Renal cortical epithelial cell (primary cell): ENCODE measurements at regions not wholly inside any gene's neighbourhood (a gene's known extent, or its start where the extent isn't known, plus 50 kb on each side); places are given as distances from the start of the nearest gene placed in this dataset.

Experiments
- DNase-seq: peaks from one replicate; pipeline ENCODE4 v3.0.0-alpha.2; 2011; ENCODE audit warnings: low read depth

DNA sequence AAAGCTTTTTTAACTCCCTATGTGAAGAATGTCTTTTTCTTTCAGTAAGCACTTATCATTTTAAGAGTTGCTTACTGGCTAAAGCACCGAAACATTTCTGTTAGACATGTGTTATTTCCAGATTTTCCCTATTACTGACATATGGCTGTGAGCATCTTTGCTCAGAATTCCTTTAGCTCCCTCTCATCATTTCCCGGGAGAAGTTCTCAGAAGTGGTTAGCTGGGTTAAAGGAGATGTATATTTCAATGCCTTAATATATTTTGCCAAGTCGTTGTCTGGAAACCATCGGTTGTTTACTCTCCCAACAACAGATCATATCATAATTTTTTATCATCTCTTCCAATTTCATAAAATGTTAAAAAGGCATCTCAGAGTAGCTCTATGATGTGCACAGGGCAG, 396.5 kb downstream of the OCA2 start:
- DNase-seq: no peak

DNA sequence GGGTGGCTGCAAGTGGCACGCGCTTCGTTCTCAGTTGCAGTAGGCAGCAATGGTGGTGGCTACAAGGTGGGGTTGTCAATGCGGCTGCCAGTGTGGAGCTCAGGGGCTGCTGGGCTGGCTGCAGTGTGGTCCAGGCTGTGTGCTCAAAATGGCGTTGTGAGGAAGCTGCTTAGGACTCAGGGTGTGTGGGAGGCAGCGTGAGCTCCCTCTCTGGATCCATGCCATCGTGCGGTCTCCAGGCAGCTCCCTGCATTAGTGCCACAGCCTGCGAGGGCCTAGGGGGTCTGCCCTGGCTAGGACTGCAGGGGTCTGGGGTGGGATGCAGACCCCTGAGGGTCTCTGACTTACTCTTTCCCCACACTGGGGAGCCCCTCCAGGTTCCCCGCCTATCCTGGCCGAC, 397.2 kb downstream of the OCA2 start:
- no peak for DNase-seq

DNA sequence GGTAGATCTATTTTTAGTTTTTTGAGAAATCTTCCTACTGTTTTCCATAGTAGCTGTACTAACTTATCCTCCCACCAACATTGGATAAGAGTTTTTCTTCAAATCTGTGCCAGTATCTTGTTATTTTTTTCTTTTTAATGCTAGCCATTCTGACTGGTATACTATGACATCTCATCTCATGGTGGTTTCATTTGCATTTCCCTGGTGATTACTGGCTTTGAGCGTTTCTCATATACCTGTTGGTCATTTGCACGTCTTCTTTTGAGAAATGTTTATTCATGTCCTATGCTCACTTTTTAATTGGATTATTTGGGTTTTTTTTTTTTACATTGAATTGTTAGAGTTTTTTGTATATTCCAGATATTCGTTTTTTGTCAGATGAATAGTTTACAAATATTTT, 398.1 kb downstream of the OCA2 start:
- DNase-seq: no peak

DNA sequence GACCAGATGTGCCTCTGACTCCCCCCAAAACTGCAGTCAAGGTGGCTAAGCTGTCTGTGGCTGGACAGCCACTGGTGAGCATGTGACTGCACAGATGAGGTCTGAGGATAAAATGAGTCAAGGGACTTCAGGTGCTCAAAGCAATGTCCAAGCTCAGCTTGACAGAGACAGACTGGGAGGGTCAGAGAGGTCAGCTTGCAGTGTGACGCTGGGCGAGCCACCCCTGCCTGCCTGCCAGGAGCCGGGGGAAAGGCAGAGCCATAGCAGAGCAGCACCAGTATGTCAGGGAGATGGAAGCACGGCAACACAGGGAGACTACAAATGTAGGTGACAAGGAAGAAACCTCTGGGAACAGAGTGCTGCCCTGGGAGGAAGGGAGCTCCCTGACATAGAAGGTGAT, 399.4 kb downstream of the OCA2 start:
- DNase-seq: no peak

DNA sequence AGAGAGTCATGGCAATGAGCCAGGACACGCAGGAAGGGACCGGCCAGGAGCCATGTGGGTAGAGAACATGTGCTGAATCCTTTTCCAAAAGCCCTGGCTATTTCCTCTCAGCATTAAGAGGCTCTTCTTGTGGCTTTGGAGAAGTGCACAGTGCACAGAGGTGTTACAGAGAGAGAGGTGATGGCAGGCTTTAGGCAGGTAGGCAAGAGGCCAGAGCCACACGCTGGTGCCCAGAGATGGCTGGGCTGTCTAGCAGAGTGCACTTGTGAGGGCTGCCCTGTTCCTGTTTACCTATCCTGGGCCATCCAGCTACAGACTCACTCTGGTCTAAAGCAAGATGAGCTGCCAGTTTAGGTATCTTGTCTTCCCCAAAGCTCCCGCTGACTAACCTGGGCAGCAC, 402.6 kb downstream of the OCA2 start:
- no peak for DNase-seq

DNA sequence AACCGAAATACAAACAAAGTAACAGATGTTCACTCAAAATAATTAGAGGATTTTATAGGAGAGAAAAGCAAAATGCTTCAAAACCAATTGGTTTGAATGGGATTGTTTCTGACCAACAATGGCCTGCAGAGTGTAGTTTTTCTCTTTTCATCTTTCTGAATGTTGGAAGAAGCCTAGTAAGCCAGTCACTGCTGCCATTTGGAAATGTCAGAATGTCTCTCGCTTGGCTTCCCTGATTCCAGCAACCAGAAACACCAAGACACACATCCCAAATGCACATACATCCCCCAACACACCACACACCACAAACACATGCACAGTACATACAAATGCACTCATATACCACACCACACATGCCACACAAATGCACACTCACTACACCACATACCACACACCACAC, 403.4 kb downstream of the OCA2 start:
- no peak for DNase-seq

DNA sequence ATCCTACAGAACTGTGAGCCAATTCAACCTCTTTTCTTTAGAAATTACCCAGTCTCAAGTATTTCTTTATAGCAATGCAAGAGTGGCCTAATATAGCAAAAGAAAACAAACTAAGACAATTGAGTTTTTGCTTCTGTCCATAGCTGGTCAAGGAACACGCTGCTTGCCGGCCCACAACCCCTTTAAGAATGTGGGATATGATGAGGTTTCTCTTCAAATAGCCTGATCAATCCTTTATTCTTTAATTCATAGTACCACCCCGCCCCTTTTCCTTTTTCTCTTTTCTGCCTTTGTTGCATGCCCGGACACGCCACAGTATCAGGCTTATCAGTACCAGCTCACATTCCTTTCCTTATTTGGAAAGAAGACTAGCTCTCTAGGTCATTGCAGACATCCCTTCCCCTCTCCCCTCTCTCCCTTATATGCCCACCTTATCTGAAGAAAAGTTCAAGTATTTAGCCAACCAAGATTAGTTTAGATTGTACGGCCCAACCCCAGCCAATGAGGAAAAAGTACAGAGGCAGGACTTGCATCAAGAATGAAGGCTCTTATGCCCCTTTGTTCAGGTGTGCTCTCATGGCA, 404.5 kb downstream of the OCA2 start:
- no peak for DNase-seq

DNA sequence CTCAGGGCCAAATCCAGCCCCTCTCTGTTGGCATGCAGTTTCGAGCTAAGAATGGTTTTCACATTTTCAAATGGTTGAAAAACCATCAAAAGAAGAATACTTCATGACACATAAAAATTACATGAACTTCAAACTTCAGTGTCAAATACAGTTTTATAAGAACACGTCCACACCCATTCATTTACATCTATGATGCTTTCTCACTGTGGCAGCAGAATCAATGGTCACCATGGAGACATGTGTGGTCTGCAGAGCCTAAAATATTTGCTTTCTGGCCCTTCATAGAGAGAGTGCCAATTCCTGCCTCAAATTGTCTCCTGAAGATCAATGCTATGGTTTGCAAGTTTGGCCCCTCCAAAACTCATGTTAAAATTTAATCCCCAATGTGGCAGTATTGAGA, 405.8 kb downstream of the OCA2 start:
- DNase-seq: no peak

DNA sequence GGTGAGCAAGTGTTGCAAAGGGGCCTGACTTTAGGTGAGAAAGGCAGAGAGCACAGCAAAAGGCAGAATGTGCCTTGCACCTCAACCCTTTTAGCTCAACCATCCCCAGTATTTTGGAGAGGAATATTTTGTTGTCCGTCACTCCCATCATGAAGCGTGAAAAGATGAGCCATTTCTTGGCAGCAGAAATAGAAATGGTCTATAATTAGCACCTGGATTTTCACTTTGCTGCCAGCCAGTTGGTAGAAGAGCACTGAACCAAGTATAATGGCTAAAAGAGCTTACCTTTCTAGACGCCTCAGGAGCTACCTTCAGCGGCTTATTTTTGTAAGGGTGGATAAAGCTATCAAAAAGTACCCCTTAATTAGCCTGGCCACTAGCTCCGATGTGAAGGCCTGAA, 406.7 kb downstream of the OCA2 start:
- DNase-seq: no peak

DNA sequence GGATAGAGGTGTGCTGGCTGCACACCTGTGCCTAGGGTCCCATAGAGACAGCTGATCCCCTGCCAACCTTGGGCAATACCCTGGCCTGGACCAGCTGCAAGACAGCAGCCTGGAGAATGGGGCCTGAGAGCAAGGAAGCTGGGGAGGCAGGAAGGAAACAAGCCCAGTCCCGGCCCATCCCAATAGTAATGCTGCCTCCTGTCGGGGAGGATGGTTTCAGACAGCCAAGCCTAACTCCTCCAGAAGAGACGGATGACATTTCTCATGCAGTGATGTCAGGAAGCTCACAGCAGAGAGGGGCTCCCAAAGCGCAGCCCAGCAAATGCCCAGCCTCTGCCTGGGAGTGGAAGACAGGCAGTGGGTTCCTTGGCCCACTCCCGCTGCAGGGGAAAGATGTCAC, 408.8 kb downstream of the OCA2 start:
- no peak for DNase-seq

DNA sequence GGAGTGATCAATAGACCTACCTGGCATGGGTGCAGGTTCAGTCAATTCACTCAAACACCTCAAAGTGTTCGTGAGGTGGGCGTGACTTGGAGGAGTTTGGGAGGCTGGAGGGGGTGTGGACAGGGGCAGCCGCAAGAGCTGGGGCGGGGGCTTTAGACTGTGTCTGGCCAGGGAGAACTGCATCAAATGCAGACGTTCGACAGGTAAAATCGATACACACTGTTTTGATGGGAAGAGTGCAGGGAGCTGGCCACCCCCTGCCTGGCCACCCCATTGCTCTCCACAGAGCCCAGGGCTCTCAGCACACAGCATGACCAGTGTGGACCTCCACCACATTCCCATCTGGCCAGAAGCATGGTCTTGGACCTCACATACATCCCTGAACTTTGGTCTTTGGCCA, 412.1 kb downstream of the OCA2 start:
- no peak for DNase-seq

DNA sequence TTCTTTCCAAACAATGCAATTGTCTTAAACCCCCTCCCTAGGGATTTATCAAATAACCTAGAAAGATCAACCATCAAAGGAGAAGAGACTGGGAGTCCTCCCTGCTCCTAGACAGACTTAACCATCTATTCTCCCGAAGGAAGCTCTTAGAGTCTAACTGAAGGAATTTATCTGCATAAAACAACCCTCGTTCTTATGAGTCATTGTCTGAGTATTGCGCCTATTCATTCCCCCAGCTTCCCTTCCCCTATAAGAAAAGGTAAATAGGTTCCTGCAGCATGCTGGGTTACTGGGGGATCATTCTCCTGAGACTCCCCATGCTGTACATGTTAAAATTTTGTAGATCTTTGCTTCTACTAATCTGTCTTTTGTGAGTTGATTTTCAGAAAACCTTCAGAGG, 412.7 kb downstream of the OCA2 start:
- DNase-seq: peak; percentile 19

DNA sequence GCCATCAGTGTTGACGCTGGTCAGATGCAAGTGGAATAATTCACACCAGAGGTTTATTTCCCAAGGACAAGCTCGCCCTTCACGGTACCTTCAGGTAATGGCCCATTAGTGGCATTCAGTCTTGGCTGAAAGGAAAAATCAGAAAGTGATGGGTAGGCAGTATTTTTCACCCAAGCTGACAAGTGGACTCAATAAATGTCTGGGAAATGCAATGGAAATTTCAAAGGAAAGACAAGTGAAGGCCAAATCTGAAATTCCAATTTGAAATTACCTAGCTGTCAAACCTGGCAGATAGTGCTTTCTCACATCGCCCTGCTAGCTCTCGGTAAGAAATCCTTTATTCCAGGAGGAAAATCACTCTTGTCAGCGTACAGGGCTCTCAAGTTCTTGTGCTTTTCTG, 413.5 kb downstream of the OCA2 start:
- no peak for DNase-seq

DNA sequence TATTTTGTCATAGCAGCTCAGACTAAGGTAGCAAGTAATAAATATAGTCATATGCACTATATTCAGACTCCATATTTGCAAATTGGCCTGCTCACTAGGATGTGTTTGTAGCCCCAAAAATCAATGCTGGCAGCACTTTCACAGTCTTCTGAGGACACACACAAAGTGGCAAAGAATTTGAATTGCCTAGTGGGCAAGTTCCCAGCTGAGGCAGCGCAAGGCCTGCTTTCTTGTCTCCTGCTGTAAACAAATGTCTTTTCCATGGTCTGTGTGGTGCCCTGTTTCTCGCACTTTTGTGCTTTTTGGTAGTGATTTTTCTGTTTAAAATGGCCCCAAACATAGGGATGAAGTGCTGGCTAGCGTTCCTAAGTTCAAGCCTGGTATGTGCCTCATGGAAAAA, 416.0 kb downstream of the OCA2 start:
- no peak for DNase-seq

DNA sequence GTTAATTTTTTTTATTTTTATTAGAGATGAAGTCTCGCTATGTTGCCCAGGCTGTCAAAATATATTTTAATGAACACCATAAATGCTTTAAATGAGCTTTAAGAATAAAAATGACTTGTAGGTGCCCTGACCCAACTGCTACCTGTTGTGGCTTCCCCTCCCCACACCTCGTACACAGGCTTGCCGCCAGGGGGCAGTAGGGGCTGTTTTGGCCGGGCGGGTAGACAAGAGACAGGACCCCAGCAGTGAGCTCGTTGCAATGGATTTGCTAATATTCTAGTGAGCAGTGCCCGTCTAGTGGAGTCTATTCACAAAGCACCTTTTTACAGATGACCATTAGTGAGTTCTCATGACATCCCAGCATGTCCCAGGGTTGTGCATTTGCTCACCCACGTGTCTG, 418.1 kb downstream of the OCA2 start:
- no peak for DNase-seq

DNA sequence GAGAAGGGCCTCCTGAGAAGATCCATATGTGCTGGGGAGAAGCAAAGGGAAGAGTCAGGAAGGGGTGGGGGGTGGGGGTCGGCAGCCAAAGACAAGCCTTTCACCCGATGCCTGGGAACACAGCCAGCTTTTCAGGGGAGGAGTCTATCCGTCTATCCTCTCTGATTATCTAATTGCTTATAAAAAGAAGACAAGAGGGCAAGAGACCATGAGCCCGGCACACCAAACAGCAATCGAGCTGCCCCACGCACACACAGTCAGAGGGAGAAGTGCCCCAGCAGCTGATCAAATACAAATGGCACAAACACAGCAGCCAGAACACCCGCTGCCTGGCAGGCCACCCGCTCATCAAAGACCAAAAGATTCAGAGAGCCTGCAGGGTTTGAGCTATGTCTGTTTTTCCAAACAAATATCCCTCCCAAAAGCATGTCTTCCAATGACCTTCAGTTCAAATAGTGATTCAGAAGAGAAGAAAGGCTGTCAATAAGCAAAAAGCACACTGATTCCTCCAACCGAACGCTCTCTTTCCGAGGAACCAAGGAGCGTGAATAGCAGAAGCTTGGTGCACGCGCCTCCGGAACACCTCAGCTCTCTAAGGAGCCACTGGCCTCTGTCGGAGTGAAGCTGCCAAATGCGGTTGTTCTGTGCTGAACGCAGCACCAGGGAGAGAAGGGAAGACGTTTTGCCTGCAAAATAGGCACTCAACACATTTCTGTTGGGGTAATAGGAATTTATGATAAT, 419.2 kb downstream of the OCA2 start:
- DNase-seq: no peak

DNA sequence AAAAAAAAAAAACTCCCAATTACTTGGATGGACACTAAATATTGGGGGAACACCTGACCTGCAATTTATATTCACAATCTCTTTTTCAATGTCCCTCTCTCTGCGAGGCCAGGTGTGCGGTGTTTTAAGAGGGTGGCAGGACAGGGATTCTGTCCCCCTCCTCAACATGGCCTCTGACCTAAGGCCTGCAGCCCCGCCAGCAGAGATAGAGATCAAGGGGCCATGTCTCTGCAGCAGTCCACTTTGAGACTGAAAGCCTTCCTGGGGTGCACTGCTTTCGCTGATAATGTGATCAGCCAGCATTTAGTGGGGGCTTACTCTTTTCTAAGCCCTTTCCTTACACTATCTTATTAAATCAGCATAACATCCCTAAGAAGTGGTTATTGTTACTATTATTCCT, 419.9 kb downstream of the OCA2 start:
- DNase-seq: no peak

DNA sequence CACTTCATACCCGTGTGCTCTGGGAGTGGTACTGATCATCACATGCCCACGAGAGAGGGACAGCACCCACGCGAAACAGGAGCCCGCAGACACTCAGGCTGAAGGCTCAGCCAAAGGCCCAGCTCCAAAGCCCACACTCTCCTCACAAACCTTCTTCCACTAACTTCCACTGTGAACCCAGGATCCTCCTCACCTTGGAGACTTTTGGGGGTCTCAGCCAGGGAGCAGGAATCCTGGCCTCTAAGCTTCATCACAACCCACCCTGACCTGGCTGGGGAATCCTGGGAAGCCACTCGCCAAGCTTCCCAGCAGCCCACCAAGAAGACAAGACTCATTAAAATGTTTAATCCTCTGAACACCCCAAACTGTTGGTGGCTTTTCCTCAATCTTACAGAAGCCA, 421.2 kb downstream of the OCA2 start:
- no peak for DNase-seq

DNA sequence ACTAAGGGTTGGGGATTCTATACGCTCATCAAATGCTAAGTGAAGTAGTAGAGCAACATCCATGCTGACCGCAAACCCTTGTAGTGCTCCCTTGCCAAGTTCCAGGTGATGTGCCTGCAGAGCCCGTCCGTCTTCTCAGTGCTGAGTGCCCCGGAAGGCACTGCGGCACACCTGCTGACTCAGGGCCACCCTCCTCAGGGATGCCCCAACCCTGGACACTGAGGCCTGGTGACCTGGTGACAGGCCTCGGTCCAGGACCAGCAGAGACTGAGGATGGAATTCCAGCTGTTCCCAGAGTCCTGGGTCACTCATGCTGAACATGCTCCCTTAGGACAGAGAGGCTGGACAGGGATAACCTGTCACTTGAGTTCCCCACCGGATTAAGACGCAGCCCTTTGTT, 422.5 kb downstream of the OCA2 start:
- DNase-seq: no peak

DNA sequence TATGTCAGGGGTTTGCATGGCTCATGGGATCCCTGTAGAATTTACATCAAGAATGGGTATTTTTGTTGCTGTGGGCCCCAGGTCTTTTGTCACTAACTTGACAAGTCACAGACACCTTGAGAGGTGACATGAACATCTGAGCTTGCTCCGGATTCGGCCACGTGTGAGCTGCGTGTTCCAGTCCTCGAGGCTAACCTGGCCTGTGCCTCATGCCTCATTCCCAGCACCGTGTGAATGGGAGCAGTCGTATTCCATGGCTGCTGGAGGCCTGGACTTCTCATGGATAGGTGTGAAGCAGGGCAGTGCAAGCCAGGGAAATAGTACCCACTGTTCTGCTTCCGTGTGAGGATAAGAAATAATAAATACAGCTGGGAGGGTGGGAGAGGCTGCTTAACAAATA, 423.5 kb downstream of the OCA2 start:
- DNase-seq: no peak

DNA sequence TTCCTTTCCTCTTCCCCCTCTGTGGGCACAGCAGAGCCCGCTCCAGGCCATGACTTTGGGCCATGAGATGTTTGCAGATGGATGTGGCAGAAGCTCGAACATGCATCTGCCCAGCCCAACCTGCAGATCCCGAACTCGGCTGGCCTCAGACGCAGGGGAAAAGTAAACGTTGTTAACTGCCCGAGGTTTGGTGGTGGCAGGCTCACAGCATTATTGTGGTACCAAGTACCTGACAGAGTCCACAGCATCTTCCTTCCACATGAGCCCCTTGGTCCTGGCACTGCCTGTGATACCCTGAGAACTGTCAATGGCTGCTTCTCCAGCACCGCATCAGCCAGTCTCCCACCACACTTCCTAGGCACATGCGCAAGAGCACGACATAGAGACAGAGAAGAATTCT, 424.3 kb downstream of the OCA2 start:
- DNase-seq: no peak

DNA sequence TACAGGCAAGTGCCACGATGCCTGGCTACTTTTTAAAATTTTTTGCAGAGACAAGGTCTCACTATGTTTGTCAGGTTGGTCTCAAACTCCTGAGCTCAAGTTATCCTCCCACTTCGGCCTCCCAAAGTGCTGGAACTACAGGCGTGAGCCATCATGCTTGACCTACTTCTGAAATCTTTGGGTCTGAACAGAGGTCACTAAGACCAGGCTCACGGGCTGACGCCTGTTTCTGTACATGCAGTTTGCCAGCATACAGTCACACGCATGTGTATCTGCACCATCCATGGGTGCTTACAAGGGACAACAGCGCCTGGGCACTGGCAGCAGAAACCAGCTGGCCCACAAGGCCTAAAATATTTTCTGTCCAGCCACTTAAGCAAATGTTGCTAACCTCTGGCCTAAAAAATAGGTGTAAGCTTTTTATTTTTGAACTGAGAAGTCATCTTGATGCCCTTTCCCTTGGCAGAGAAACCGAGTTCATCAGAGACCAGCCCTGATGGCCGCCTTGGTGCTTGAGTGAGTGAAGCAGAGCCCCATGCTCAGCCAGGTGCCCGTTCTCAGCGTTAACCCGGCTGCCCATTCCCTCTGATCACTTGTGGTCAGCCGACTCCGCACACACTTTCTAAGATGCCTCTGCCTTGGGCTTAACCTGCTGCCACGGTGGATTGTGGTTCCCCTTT, 425.2 kb downstream of the OCA2 start:
- no peak for DNase-seq

DNA sequence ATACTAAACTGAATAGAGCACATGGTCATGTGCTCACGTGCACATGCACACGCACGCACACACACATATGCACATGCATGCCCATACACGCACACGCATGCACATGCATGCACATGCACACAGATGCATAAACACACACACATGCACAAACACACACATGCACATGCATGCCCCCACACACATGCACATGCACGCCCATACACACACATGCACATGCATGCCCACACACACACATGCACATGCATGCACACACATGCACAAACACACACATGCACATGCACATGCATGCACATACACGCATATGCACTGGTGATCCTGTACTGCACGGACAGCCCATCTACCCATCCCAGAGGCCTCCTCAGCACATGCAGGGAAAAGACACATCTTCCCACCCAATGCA, 426.6 kb downstream of the OCA2 start:
- no peak for DNase-seq
